GM18508 (cell line): ENCODE measurements at regions not wholly inside any gene's neighbourhood (a gene's known extent, or its start where the extent isn't known, plus 50 kb on each side); places are given as distances from the start of the nearest gene placed in this dataset.

ENCODE experiments used
- ATAC-seq: cut with Tn5 transposase; IDR thresholded peaks from one replicate; pipeline ENCODE4 v1.9.1; 2021; ENCODE audit warnings: moderate number of reproducible peaks; ENCODE audit not compliant: insufficient read depth, unreplicated experiment

GRCh38 chr7:85622059-85622458 is 435.2 kb upstream of the SEMA3D start:
- ATAC-seq, result no peak

GRCh38 chr7:85620936-85621685 is 434.3 kb upstream of the SEMA3D start:
- ATAC-seq, result no peak

GRCh38 chr7:85619236-85619635 is 432.4 kb upstream of the SEMA3D start:
- ATAC-seq, result no peak

DNA sequence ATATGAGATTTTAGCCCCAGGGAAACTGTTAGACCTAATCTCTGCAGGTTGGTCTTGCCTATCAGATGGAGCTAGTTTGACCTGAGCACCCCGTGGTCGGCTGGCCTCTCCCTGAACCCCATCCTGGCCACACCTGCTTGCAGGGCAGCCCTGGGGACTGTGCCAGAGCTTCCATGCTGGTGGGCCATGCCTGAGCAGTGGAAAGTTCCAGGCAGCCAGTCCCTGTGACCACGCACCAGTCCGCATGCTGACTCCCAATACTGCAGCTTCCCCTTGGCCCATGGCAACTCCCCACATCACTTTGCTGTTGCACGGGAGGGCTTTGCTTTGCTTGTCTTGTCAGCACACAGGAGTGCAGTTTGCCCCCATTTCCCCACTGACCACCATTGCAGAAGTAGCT is 427.8 kb upstream of the SEMA3D start:
- no peak for ATAC-seq

- no peak for ATAC-seq
These were observed 425.7 kb upstream of the SEMA3D start for GRCh38 chr7:85612514-85612913.

- no peak for ATAC-seq
These were observed 421.9 kb upstream of the SEMA3D start for GRCh38 chr7:85608804-85609203.

- ATAC-seq, result no peak
These were observed 415.3 kb upstream of the SEMA3D start for GRCh38 chr7:85602196-85602595.

DNA sequence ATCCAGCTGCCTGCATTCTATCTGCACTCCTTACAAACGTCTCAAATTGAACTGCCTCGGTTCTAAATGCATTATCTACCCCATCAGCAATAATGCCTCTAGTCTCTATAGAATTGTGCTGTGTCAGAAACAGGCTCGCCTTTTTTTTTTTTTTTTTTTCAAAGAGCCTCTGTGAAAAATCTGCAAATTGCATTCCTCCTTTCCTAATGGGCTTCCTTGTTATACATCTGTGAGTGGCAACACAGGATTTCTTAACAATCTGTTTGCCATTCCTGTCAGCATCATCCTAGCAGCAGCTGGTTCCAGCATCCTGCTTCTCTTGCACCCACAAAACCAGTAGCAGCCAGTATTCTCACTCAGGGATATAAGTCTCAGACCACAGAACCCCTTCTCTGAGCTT is 413.5 kb upstream of the SEMA3D start:
- ATAC-seq, result no peak

GRCh38 chr7:85596827-85597226 is 410.0 kb upstream of the SEMA3D start:
- ATAC-seq, result no peak

GRCh38 chr7:85595750-85596178 is 408.9 kb upstream of the SEMA3D start:
- ATAC-seq, result no peak

GRCh38 chr7:85593355-85593754 is 406.5 kb upstream of the SEMA3D start:
- ATAC-seq, result no peak

DNA sequence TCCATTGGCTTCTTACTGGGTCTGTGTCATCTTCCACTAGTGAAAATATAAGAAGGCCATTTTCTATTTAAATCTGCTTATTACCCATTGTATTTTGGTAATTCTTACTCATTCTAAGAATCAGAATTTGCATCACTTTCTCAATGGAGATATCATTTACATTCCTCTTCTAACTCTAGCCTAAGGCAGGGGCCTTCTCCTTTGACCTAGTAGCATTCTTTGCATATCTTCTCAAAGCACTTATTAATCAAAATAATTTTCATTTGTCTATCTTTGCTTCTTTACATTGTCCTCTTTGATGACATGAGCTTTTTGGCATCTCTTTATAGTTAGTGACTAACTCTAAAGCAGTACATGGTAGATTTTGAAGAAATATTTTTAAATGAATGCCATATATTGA is 400.9 kb upstream of the SEMA3D start:
- ATAC-seq, result no peak

DNA sequence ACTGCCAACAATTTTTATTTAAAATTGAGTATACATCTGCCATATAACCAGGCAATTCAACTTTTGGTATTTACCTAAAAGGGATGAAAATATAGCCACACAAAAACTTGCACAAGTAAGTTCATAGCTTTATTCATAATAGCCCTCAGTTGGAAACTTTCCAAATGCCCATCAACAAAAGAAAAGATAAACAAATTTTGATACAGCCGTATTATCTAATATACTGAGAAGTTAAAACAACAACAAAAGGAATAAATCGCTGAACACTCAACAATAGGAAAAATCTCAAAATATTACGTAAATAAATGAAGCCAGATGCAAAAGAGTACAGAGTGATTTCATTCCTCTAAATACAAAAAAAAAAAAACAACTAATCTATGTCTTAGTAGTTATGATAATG is 399.2 kb upstream of the SEMA3D start:
- ATAC-seq, result no peak

DNA sequence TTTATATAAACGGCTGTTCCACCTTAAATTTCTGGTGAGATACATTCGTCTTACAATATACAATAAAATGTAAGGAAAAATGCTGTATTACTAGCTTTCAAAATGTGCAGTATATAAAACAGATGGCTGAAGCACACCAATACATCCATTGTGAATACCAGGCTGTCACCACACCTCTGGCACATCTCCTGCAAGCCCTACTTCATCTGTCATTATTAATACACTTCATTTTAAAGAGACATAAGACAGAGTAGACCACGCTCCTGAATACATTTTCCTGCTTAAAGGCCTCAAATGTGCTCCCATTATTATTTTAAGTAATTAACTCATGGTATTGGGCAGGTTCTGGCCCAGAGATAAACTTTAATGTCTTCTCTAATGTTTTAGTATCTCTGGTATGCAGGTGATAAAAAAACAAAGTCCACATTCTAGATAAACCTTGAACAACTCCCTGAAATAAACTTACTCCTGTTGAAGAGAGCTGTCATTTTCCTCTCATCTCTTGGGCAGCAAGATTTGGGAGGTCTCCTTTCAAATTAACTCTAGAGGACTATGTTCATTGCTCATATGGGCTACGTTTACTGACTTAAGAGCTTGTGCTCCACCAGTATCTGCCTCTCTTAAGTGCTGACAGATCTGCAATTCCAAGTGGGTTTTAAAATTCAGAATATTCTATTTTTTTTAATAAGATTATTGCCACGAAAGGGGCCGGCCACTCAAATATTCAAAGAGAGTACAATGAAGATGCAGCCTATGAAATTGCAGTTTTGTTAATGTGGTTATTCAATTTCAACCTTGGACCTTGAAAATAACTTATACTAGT is 396.5 kb upstream of the SEMA3D start:
- ATAC-seq, result no peak

DNA sequence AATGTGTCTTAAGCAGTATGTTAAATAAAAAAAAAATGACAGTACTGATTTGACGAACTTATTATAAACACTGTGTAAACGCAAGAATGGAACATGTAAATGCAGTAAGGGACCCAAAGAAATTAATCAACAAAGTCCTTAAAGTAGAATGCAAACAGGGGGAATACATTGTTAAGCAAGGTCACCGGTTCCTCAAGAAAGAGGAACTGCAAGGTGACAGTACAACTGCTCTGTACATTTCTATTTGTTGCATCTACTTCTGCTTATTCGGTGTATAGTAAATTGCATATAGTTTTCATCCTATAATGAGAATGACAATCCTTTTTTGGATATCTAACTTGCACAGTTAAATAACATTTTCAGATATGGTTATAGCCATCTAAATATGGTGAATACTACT is 387.0 kb upstream of the SEMA3D start:
- no peak for ATAC-seq

GRCh38 chr7:85573346-85573745 is 386.5 kb upstream of the SEMA3D start:
- no peak for ATAC-seq

DNA sequence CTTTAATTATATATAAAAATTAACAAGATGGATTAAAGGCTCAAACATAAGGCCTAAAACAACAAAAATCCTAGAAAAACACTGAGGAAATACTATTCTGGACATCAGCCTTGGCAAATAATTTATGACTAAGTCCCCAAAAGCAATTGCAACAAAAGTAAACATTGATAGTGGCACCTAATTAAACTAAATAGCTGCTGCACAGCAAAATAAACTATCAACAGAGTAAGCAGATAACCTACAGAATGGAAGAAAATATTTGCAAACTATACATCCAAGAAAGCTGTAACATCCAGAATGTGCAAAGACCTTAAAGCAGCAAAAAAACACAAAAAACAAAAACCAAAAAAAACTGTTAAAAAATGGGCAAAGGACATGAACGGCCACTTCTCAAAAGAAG is 384.0 kb upstream of the SEMA3D start:
- ATAC-seq, result no peak

- no peak for ATAC-seq
These were observed 381.1 kb upstream of the SEMA3D start for GRCh38 chr7:85567983-85568382.

- ATAC-seq, result no peak
These were observed 379.4 kb upstream of the SEMA3D start for GRCh38 chr7:85566095-85566794.

GRCh38 chr7:85565276-85565675 is 378.4 kb upstream of the SEMA3D start:
- ATAC-seq, result no peak

DNA sequence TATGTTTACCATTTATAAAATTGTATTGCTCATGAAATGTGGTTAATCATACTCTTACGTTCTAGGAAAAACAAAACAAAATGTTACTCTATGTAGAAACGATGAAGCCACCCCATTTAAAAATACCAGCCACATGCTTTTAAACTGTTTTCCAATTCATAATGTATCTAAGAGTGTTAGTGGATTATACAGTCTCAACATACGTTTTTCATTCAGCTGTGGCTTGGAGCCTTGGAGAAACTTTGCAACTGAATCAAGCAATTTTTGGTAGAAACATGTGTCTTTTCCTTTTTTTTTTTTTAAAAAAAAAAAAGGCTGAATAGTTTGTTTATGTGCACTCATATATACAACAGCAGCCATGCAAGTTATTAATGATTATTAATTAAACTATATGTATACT is 378.0 kb upstream of the SEMA3D start:
- no peak for ATAC-seq
